ENCODE measurements at regions not wholly inside any gene's neighbourhood (a gene's known extent, or its start where the extent isn't known, plus 50 kb on each side); places are given as distances from the start of the nearest gene placed in this dataset.

GRCh38 chr11:92580908-92581307 lies 356.3 kb downstream of the FAT3 start:
- Histone ChIP-seq H3K9me3 (ENCODE audit: control insufficient read depth, low read depth, low read length) (no peaks in the 10 kb centered on the region), H4K20me1 (ENCODE audit: control insufficient read depth, extremely low read depth, insufficient read depth, low read length) (no peaks in the 10 kb centered on the region), H3K4me1 (ENCODE audit: control insufficient read depth, extremely low read depth, insufficient read depth, low read length) (no peaks in the 10 kb centered on the region), H3K27me3 (ENCODE audit: control insufficient read depth, extremely low read depth, insufficient read depth, low read length) (no peaks in the 10 kb centered on the region), H3K4me2 (ENCODE audit: control insufficient read depth, extremely low read depth, insufficient read depth, low read depth, low read length) (no peak overlapping the region), H3K4me3 (ENCODE audit: control insufficient read depth in 2 of 3, extremely low read depth in 1 of 3, insufficient read depth in 2 of 3, low read depth in 1 of 3, low read length in 3 of 3) (no peak overlapping the region), H3K27ac (ENCODE audit: control insufficient read depth, insufficient read depth, low read length) (no peak overlapping the region), H3K79me2 (ENCODE audit: control insufficient read depth, insufficient read depth, low read length) (no peaks in the 10 kb centered on the region), H3K36me3 (ENCODE audit: control insufficient read depth in 2 of 2, extremely low read depth in 1 of 2, insufficient read depth in 2 of 2, low read length in 2 of 2) (no peaks in the 10 kb centered on the region), H3K9ac (ENCODE audit: control insufficient read depth, extremely low read depth, insufficient read depth, low read length) (no peak overlapping the region), H3K9me1 (ENCODE audit: control insufficient read depth, extremely low read depth, insufficient read depth, low read length) (no peaks in the 10 kb centered on the region), H2AFZ (ENCODE audit: control insufficient read depth, low read length) (no peak overlapping the region)
- DNase-seq (ENCODE audit: low read depth, low spot score) = no peak
- TF ChIP-seq EZH2 (IDR thresholded peaks at IDR 0.05; ENCODE audit: low read length) = no peak
- TF ChIP-seq, protein P1, sequence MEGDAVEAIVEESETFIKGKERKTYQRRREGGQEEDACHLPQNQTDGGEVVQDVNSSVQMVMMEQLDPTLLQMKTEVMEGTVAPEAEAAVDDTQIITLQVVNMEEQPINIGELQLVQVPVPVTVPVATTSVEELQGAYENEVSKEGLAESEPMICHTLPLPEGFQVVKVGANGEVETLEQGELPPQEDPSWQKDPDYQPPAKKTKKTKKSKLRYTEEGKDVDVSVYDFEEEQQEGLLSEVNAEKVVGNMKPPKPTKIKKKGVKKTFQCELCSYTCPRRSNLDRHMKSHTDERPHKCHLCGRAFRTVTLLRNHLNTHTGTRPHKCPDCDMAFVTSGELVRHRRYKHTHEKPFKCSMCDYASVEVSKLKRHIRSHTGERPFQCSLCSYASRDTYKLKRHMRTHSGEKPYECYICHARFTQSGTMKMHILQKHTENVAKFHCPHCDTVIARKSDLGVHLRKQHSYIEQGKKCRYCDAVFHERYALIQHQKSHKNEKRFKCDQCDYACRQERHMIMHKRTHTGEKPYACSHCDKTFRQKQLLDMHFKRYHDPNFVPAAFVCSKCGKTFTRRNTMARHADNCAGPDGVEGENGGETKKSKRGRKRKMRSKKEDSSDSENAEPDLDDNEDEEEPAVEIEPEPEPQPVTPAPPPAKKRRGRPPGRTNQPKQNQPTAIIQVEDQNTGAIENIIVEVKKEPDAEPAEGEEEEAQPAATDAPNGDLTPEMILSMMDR (optimal IDR thresholded peaks at IDR 0.05 in 1 of 3, IDR thresholded peaks at IDR 0.05 in 1 of 3, conservative IDR thresholded peaks at IDR 0.05 in 1 of 3; ENCODE audit: extremely low read depth in 1 of 3, insufficient read depth in 2 of 3, low read length in 3 of 3) = no peak
- dilution Hi-C loops (cut with MboI; ENCODE audit: extremely low pct_ligation_motif_present, low sequenced_read_pairs) = no loop called here
- no peak for FAIRE-seq

- H3K79me2 ChIP-seq (ENCODE audit: control insufficient read depth, insufficient read depth, low read length) = no peaks in the 10 kb centered on the region
Measured at GRCh38 chr11:92588393-92588792, 363.8 kb downstream of the FAT3 start.

More at GRCh38 chr11:92588393-92588792, 363.8 kb downstream of the FAT3 start:
- H3K9me1 ChIP-seq (ENCODE audit: control insufficient read depth, extremely low read depth, insufficient read depth, low read length) = no peaks in the 10 kb centered on the region
- peaks cover 3% of the 10 kb centered on the region for H3K27me3 ChIP-seq (ENCODE audit: control insufficient read depth, extremely low read depth, insufficient read depth, low read length)
- dilution Hi-C loops (cut with MboI; ENCODE audit: extremely low pct_ligation_motif_present, low sequenced_read_pairs) = no loop called here
- no peak overlapping the region for H2AFZ ChIP-seq (ENCODE audit: control insufficient read depth, low read length)
- no peaks in the 10 kb centered on the region for H3K36me3 ChIP-seq (ENCODE audit: control insufficient read depth in 2 of 2, extremely low read depth in 1 of 2, insufficient read depth in 2 of 2, low read length in 2 of 2)
- H3K9me3 ChIP-seq (ENCODE audit: control insufficient read depth, low read depth, low read length) = no peaks in the 10 kb centered on the region
- TF ChIP-seq, protein P1 (optimal IDR thresholded peaks at IDR 0.05 in 1 of 3, IDR thresholded peaks at IDR 0.05 in 1 of 3, conservative IDR thresholded peaks at IDR 0.05 in 1 of 3; ENCODE audit: extremely low read depth in 1 of 3, insufficient read depth in 2 of 3, low read length in 3 of 3) = no peak
- TF ChIP-seq EZH2 (IDR thresholded peaks at IDR 0.05; ENCODE audit: low read length) = no peak
- H3K9ac ChIP-seq (ENCODE audit: control insufficient read depth, extremely low read depth, insufficient read depth, low read length) = no peak overlapping the region
- H3K4me3 ChIP-seq (ENCODE audit: control insufficient read depth in 2 of 3, extremely low read depth in 1 of 3, insufficient read depth in 2 of 3, low read depth in 1 of 3, low read length in 3 of 3) = no peak overlapping the region
- FAIRE-seq = no peak
- no peak overlapping the region for H3K4me2 ChIP-seq (ENCODE audit: control insufficient read depth, extremely low read depth, insufficient read depth, low read depth, low read length)
- no peak overlapping the region for H3K27ac ChIP-seq (ENCODE audit: control insufficient read depth, insufficient read depth, low read length)
- H3K4me1 ChIP-seq (ENCODE audit: control insufficient read depth, extremely low read depth, insufficient read depth, low read length) = no peaks in the 10 kb centered on the region
- DNase-seq (ENCODE audit: low read depth, low spot score) = no peak
- no peaks in the 10 kb centered on the region for H4K20me1 ChIP-seq (ENCODE audit: control insufficient read depth, extremely low read depth, insufficient read depth, low read length)

All from keratinocyte (primary cell).